NCI-H2171 (cell line): ENCODE measurements at regions not wholly inside any gene's neighbourhood (a gene's known extent, or its start where the extent isn't known, plus 50 kb on each side); places are given as distances from the start of the nearest gene placed in this dataset.

Experiments used
- DNase-seq: peaks from one replicate; lab custom pipeline; 2025; lab: John Stamatoyannopoulos, UW

DNA sequence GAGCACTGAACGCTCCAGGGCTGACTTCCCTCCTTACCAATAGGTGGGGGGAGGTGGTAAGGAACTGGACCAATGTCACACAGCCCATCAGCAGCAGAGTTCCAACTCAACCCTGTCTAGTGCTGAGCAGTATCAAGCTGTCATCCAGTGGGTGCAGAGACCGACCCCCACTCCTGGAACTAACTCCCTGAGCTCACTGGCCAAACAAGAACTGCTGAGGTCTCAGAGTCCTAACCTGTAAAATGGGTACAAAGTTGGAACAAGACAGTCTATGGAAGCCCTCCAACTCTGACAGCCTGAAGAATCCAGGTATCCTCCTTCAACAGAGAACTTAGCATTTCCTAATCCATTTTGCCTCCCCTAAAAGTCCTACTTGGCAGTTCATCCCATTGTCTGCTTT lies 91.1 kb upstream of the CLMN start:
- no peak for DNase-seq

DNA sequence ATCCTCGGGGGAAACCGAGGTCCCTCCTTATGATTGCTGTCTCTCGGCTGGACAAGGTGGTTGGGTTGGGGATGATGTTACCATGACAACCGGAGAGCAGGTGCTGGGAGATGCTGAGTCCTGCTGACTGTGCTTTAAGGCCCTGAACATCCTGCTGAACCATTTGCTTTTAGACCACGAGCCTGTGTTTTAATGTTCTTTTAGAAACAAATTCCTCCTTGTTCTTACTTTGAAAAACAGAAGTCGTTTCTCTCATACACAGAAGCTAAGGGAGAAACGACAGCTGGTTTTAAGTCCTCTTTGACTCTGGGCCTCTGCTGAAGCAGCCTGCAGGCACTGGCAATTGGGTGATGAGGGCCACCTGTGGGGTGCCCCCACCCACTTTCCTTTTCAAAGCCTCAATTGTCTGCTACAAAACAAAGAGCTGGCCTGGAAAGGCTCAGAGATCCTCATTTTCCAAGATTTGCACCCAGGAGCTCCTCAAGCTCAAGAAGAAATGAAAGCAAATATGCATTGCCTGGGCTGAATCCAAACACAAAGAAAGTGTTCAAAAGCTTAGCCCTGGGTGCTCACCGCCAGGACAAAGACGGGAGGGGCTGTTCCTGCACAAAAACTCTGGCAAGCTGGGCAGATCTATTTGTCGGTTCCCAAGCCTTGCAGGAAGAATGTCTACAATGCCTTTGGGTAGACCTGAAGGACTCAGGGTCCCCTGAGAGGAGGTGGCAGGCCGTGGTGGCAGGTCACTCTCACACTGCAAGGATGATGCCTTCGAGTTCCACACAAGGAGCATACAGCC lies 90.0 kb upstream of the CLMN start:
- no peak for DNase-seq

DNA sequence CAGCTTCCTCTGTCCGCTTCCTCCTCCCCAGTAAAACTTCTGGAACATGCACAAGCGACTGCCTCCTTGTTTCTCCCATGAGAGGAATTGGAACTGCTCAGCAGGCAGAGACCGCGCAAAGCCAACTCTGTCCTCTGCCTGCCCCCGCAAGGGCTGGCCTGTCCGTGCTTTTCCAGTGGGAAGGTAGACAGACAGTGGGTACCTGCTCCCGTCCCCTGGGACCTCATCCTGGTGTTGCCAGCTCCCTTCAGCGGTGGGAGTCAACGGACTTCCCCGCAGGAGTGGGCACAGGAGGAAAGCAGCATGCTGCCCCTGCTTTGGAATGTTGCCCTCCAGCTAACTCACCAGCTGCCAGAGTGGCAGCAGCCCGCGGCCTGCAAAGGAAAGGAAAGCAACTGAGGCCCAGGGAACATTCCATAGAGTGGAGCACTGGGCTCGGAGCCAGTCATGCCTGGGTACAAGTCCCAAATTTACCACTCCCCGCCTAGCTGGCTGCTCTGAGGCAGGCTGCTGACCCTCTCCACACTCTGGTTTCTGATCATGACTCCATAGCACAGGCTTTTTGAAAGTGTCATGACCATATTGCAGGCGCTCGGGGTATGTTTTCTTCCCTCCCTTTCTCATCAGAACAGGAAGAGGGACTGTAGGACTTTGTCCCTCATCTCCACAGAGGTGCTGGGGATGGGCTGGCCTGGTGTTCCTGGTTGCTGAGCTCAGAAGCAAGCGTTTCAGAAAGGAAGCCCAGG lies 89.2 kb upstream of the CLMN start:
- no peak for DNase-seq

DNA sequence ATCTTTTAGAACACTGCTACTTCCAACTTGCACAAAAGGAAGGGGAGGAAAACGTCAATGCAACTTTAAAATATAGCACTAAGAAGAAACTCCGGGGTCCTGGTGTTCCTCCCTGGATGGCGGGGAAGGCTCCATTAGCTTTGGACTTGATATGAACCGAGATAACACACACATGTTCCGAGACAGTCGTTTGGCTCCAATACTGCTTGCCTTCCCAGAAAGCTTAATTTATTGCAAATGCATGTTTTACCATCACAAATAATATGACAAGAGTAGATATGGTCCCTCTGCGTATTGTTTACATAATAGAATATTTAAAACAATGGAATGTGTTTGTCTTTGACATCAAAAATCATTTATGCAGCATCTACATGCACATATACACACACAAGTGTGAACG lies 87.6 kb upstream of the CLMN start:
- no peak for DNase-seq

DNA sequence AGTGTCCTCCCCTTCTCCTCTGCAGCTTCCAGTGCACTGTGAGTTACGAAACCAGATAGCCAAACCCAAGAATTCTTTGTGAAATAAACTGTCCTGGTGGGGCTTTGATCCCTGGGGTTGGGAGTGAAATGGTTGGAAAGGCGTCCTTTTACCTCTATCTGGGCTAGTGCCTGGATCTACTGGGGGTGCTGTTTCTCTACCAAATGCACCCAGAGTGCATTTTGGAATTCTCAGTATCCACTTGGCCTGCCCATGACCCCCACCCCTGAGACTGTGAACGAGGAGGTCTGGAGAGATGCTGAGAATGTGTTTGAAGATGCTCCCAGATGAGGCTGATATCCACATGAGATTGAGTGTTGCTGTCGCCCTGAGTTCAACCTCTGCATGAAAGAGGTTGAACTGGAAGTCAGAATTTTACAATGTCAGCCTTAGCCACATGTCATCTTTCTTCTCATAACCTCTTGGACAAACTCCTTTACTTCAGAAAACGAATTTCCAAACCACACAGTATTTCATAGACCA lies 87.1 kb upstream of the CLMN start:
- no peak for DNase-seq

DNA sequence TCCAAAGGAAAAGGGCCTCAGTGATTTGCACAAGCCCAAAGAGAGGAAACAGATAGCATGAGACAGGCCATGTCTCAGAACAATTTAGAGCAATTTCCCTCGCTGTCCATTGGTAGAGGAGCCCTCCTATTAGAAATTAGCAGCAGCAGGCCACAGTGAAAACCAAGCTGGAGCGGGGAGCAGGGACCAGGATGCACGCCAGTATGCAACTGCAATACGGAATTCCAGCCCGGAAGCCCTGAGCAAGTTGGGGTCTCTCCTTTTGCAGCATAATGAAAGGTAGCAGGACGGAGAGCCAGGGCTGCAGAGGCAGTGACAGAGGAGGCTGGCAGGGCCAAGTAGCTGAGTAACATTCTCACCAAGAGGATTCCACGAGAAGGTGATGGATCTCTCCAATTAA lies 84.9 kb upstream of the CLMN start:
- no peak for DNase-seq

DNA sequence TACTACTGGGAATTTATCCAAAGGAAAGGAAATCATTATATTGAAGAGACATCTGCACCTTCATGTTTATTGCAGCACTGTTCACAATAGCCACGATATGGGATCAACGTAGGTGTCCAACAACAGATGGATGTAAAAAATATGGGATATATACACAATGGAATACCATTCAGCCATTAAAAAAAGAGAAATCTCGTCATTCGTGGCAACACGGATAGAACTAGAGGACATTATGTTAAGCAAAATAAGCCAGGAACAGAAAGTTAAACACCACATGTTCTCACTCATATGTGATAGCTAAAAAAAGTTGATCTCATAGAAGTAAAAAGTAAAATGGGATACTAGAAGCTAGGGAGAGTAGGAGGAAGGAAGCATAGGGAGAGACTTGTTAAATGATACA lies 82.9 kb upstream of the CLMN start:
- no peak for DNase-seq

DNA sequence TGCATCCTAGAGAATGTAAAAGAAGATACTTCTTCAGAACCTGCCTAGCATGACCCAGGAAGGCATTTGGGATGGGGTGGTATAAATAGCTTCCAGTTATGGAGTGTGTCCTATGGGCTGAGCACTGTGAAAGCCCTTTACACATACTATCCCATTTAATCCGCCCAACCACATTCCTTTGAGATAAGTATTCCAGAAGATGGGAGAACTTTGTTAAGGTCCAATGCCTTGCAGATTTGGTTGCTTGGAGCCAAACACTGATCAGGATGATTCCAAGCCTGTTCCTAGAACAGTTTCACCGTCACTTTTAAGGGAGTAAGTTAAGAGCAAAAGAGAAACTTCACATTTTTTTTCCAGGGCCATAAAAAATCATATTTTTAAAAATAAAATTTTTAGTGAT lies 82.5 kb upstream of the CLMN start:
- no peak for DNase-seq

DNA sequence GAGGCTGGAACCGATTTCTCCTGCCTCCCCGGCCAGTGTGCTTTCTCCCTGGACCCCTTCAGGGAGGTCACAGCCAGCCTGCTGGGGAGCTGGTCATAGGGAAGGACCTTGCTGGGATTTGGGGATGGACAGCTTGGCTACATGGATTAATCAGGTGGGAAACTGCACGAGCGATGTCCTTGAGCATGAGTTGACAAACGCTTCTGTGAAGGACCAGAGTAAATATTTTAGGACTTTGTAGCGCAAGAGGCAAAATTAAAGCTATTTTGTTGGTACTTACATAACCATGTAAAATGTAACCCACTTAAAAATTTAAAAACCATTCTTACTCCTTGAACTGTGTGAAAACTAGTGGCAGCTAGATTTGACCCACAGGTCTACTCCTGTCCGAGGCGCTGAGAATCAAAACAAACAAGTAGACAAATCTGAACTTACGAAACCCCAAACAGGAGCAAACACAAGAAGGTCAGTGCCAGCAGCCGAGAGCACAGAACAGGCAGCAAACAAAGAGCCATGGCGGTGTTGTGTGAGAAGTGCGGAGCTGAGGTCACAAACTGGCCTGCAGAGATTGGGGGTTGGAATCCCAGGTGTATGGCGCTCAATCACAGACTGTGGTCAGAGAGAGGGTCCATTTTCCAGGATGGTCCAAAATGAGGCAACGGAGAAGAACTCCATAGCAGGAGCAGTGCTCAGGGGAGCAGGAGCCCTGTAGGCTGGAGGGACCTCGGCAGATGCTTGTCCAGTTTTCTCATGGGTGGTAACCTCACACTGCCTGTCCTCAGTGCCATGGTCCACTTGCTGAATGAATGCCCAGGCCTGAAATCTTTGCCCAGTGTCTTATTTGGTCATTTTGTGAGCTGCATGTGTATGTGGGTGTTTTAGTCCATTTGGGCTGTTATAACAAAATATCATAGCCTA lies 79.2 kb upstream of the CLMN start:
- no peak for DNase-seq

DNA sequence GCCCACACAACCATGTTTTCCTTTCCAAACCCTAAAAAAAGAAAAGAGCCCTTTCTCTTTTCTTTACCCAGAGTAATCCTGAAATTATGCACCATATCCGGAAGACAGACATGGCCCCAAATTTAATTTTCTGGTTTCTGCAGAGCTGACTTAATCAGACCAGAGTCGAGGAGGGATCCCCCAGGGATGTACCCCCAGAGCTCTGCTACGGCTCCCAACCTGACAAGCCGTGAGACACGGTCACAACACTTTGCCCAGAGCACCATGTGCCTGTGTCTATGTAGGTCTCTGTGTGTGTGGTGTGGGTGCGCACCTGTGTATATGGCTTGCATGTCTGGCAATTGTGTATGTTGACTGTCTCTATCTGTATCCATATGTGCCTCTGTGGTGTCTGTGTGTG lies 77.6 kb upstream of the CLMN start:
- no peak for DNase-seq

DNA sequence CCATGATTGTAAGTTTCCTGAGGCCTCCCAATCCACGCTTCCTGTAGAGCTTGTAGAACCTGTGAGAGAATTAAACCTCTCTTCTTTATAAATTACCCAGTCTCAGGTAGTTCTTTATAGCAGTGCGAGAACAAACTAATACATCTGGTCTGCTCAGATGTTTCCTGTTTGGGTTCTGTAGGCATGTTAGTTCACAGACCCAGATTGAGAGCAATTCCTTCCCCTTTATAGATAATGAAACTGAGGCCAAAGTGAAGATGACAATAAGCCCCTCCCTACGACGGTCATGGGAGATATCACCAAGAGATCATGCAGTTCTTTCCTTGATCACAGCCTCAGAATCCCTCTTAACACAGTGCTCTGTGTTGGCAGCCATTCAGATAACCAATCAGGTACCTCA lies 76.5 kb upstream of the CLMN start:
- DNase-seq = no peak

DNA sequence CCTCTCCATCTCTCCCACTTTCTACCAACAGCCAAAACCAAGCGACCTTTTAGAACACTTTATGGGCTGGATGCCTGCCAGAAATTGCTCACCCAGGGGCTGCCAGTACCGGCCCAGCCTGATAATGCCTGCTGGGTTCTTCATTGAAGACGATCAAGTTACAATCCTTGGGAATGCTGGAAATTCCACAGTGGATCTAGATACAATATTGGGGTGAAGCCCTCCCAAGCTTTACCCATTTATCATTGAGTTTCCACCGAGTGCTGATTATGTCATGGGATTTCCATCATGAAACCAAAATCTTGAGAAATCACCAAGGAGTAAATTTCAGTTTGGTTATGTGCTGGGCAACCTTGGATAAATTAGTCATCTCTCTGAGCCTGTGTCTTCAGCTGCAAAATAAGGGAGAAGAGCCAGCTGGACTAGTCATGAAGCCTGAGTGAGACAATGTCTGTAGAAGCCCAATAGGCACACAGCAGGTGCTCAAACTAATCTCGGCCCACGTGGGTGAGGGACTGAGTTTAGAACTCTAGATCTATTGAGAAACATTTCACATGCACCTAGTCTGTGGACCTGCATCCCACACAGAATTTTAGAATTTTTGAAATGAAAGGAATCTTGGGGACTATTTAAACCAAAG lies 75.5 kb upstream of the CLMN start:
- no peak for DNase-seq

DNA sequence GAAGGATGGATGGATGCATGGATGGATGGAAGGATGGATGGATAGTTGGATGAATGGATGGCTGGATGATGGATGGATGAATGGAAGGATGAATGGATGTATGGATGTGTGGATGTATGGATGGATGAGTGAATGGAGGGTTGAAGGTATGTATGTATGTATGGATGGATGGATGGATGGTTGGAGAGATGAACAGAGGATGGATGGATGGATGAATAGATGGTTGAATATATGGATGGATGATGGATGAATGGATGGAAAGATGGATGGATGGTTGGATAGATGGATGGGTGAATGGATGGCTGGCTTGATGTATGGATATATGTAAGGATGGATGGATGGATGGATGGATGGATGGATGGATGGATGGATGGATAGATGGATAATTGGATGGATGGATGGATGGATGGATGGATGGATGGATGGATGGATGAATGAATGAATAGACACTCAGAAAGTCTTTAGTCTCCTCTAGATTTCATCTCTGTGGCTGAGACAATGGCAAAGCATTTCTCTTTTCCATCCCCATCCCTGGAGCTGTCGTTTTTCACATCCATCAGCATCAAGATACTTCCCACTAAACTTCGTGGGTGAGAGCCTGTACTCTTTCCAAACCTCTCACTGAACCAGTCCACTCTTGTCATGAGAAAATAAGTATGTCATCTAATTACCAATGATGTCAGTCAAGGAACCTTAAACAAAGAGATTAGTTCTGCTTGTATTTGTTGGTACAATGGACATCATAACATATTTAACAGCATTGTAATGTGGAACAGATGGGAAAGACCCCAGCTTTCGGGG lies 74.8 kb upstream of the CLMN start:
- no peak for DNase-seq

DNA sequence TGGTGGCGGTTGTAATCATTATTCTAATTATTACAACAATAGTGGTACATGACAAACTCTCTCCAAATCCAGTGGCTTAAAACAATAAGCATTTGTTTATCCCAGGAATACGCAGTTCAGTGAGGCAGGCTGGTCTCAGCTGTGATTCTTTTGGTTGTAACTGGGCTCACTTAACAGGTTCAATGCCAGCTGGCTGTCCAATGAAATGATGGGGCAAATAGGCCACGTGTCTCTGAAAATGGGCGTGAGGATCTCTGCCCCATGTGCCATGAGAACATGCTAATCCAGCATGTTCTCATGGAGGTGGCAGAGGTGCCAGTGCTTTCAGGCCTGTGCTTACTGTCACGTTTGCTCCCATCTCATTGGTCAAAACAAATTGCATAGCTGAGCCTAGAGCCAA lies 73.1 kb upstream of the CLMN start:
- DNase-seq = no peak

DNA sequence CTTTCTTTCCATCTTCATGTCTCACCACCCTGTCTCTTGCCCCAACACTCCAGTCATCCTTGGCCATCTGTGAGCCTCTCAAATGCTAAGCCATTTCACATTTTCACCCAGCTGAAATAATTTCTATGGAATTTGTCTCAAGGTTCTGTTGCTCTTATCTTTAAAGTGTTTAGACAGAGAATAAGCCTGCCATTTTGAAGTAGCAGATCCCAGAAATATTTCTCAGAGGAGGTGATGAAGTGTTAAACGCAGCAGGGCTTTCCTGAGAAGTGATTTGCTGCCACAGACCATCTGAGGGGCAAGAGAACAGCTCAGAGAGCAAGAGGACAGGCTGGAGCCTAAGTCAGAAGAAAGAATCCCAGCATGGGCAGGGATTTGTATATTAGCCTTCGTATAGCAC lies 71.6 kb upstream of the CLMN start:
- no peak for DNase-seq

DNA sequence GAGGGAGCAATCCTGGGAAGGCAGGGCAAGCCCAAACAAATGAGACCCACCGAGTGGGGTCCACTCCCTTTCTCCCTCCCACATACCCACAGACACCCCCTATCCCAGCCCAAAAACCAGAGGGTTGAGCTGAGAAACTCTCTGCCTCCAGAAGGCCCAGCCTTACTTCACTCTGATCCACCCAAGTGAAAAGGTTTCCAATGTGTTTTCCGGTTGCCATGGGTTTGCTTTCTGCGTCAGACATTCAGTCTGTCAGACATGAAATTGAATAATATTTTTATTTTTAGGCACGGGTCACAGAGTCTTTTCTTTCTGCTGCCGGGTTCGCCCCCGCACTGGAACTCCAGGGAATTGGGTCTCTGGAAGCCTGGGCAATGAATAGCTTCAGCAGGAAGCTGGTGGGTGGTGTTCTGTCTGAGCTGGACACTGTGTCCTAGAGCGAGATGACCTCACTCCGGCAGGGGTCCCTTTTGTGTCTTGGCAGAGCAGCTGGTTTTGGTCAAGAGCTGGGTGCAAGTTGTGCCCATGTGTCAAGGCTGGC lies 69.8 kb upstream of the CLMN start:
- DNase-seq = no peak

DNA sequence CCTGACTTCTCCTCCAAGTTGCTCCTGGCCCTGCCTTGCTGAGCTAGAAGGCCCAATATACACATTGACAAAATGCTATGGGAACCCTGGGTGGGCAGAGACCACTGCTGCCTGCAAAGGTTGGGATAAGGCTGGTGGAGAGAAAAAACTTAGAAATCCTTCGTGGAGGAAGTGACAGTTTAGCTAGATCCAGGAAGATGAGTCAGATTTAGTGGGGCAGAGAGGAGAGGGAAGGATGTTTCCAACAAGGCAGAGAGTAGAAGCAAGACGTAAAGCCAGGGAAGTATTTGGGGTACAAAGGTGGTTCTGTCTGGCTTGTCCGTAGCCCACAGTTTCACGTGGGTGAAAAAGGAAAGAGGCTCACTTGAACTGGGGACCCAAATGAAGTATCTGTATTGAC lies 69.0 kb upstream of the CLMN start:
- DNase-seq = no peak

DNA sequence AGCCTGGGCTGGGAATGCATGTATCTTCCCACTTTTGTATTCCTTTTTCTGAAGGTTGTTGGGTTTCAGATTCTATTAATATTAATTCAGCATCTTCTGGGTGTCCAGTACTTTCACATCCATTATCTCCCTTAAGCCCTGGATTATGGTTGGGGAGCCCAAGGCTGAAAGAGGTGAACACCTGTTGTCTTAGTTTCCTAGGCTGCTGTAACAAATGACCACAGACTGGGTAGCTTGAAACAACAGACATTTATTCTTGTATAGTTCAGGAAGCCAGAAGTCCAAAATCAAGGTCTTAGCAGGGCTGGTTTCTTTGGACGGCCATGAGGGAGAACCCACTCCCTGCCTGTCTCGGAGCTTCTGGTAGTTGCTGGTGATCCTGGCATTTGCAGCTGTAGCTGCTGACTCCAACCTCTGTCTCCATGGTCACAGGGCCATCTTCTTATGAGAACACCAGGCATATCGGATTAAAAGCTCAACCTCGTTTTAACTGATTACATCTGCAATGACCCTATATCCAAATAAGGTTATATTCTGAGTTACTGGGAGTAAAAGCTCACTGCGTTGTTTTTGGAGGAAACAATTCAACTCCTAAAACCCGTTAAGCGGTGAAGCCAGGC lies 68.2 kb upstream of the CLMN start:
- DNase-seq = no peak

DNA sequence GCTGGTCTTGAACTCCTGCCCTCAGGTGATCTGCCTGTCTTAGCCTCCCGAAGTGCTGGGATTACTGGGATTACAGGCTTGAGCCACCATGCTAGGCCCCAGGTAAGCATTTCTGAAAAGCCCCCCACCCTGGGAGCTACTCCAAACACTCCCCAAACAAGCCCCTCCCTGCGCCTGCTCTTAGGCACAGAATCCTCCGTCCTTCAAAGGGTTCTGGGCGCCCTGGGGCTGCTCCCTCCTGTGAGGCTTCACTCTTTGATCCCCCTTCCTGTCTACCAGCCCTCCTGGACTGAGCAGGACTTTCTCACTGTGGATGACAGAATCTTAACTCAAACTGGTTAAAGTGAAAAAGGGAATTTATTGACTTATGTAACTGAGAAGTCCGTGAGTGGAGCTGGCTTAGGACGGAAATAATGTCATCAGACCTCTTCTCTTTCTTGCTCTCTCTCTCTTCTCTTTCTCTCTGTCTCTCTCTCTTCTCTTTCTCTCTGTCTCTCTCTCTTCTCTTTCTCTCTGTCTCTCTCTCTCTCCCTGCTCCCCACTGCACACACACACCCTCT lies 66.9 kb upstream of the CLMN start:
- DNase-seq = no peak

DNA sequence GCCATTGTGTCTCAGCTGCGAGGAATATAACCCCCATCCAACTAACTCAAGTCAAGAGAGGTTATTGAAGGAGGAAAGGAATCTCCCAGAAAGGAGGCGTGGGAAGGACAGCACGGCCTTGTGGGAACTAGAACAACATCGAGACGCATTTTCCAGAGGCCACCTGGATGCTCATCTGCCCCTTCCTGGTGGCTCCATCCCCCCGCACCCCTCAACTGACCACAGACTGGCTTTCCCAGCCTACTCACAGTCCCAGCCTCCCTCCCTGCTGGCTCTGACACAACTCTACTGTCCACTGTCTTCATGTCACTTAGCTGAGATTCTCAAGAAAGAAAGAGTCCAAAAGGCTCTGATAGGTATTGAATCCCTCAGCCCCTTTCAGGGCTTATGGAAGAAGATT lies 66.0 kb upstream of the CLMN start:
- no peak for DNase-seq
